Stimulated activated CD4-positive, alpha-beta T cell treated with anti-CD3 and anti-CD28 coated beads, Interleukin-1b, Interleukin-23, amount 100 ng/mL, for 48 hours (primary cell): ENCODE measurements at regions not wholly inside any gene's neighbourhood (a gene's known extent, or its start where the extent isn't known, plus 50 kb on each side); places are given as distances from the start of the nearest gene placed in this dataset.

Experiments
- DNase-seq: peaks from one replicate; pipeline ENCODE4 v3.0.0-alpha.2; 2020

- no peak for DNase-seq
These were observed 270.3 kb upstream of the NEBL start for GRCh38 chr10:21167288-21168010.

- DNase-seq, result no peak
These were observed 269.6 kb upstream of the NEBL start for GRCh38 chr10:21166557-21167287.

DNA sequence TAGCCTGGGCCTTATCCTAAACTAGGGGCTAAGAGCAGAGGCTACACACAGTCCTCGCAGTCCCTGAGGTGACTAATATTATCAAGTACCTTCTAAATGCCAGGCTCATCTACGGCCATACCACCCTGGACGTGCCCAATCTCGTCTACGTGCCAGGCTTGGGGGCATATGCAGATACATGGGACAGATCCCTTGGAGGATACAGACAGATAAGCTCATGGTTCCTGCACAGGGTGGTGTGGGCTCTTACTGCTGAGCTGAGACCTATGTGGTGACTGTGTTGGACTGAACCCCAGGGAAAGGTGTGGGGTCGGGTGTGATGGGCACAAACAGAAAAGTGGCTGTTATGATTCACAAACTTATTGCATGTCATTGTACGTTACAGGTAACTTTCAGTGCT is 268.4 kb upstream of the NEBL start:
- no peak for DNase-seq

DNA sequence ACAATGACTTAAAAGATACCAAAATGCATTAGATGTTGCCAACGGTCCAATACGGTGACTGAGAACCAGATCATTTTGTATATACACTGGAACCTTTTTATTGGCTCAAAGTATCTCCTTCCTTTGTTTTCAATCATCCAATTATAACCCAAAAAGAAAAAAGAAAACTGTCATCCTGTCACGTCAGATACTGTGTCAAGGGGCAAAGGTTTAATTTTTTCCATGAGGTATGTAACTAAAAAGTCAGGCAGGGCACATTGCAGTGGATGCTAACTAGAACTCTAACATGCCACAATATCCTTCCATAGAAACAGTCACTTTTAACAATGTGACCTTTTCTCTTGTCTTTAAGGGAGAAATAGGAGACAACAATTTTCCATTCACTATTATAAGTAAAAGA is 267.6 kb upstream of the NEBL start:
- no peak for DNase-seq

DNA sequence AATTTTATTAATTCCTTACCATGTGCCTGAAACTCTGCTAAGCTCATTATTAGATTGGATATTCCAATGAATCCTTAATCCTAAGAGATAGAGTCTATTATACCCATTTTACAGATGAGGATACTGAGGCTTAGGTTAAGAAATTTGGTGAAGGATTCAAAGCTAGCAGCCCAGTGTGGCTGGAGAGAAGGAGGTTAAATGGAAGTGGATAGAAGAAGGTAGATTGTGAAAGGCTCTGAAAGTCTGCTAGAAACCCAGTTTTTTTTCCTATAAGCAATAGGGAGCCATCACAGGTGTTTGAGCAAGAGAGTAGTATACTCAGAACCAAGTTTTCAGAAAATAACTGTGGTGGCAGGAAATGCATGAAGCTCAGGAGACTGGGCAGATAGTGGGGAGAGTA is 265.8 kb upstream of the NEBL start:
- no peak for DNase-seq

- no peak for DNase-seq
These were observed 264.5 kb upstream of the NEBL start for GRCh38 chr10:21161647-21162046.

GRCh38 chr10:21161090-21161625 is 264.0 kb upstream of the NEBL start:
- DNase-seq, result no peak

DNA sequence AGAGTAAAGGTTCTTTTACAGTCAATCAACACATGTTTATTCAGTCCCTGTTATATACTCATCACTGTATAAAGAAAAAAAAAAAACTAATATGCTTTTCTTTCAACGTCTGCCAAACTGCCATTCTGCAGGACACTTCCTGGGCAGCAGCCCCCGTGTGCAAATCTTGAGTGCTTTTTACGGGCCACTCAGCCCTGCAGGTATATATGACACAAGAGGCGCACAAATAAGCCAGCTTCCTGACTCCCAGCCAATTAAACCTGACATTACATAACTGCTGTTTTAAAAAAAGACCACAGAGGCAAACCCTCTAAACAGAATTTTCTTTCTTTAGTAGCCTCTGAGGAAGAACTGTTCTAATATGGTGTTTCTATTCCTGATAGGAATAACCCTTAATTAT is 263.0 kb upstream of the NEBL start:
- no peak for DNase-seq

- DNase-seq, result no peak
These were observed 262.6 kb upstream of the NEBL start for GRCh38 chr10:21159669-21160068.

GRCh38 chr10:21158301-21158700 is 261.2 kb upstream of the NEBL start:
- DNase-seq, result no peak

- DNase-seq, result no peak
These were observed 260.6 kb upstream of the NEBL start for GRCh38 chr10:21157664-21158063.

- no peak for DNase-seq
These were observed 253.1 kb upstream of the NEBL start for GRCh38 chr10:21150166-21150565.

- DNase-seq, result no peak
These were observed 249.3 kb upstream of the NEBL start for GRCh38 chr10:21146436-21146789.

DNA sequence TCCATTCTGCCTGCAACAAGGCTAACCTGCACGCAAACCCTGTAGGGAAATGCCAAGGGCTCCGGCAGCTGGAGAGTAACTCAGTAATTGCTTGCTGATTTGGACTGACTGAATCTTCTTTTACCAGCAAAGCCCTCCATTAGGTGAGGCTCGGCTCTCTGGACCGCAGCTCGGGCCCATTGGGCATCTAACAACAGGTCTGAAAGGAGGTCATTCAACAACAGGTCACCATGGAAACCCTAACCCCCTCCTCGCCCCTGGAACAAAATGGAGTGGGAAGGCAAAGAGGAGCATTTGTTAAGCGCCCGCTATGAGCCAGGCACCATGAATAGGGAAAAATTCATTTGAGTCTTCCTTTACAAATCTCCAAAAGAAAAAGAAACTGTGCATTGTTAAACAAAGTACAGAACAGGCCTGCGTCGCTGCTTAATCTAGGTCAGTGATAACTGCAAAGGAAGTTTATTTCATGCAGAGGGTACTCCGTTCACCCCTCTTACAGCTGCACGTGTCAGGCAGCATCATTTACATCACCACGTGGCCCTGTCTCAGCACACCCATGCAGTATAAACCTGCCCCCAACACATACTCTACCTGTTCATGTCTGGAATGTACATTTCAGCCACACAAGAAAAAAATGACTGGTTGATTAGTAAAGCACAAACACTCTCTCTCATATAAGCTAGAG is 248.8 kb upstream of the NEBL start:
- DNase-seq, result no peak

DNA sequence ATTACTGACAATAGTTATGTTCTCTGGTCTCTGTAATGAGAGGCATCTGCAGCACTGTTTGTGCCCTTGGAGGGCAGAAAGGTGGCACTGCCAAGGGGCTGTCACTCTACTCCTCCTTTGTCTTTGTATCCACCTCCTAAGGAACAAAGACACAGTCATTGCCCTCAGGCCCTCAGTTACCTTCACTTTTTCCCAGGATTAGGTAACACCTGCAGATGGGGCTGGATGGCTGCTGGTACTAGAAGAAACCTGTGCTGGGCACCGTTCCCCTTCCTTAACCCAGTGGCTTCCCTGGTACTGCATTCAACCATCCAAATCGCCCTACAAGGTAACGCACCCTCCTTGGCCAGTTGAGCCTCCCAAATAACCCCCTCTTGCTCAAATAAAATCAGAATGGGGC is 246.9 kb upstream of the NEBL start:
- no peak for DNase-seq

- DNase-seq, result no peak
These were observed 244.9 kb upstream of the NEBL start for GRCh38 chr10:21141946-21142492.

DNA sequence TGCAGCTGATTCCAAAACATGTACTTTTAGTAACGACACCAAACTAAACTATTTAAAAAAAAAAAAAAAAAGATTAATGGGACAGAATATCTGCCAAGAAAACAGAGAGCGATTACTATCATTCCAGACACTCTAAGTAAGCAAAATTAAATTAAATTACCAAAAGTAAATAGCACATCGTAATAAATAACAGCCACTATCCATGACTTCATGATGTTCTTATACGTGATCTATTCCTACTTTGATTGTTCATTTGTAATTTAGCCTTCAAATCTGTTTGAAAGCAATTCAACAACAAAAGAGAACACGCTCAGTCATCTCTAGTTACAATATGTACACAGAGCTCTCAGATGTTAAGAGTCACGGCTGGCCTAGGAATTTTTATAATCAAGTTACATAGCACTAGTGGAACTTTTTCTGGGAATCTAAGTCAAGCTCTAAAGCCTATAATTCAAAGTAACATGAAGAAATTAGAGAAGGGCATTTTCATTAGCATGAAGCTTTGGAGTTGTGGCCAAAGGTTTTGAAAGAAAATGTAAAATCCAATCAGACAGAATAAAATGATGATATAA is 241.7 kb upstream of the NEBL start:
- no peak for DNase-seq

- no peak for DNase-seq
These were observed 238.2 kb upstream of the NEBL start for GRCh38 chr10:21135023-21135931.

DNA sequence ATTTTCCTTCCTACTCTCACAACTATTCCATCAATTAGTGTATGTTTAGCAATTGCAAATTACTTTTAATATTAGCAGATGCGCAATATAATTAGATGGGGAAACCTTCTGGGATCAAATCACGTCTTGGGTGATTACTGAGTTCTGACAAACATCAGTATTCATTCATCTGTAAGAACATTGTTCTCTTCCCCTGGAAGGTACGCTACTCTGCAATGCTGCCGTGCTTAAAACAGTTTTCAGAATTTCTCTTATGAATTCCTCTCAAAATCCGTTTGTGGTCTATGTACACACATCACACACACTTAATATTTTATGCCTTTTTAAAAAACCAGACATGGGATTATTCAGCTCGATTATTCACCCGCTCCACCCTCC is 237.5 kb upstream of the NEBL start:
- no peak for DNase-seq

DNA sequence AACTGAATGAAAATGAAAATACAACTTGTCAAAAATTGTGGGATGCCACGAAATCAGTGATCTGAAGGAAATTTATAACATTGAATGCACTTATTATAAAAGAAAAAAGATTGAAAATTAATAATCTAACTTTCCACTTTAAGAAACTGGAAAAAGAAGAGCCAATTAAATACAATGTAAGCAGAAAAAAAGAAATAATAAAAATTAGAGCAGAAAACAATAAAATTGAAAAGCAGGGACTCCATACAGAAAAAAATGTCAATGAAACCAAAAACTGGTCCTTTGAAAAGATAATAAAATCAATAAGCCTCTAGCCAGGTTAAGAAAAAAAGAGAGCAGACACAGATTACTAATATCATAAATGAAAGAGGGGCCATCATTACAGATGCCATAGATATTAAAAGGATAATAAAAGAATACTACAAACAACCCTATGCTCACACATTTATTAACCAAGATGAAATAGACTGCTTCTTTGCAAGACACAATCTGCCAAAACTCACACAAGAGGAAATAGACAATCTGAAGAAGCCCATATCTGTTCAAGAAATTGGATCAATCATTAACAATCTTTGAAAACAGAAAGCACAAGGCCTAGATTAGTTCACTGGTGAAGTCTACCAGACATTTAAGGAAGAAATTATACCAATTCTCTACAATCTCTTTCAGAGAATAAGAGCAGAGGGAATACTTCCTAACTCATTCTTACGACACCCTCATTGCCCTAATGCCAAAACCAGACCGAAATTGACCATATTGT is 233.8 kb upstream of the NEBL start:
- DNase-seq, result no peak

GRCh38 chr10:21130108-21130507 is 233.0 kb upstream of the NEBL start:
- no peak for DNase-seq
